SK-N-MC (cell line): ENCODE measurements at regions not wholly inside any gene's neighbourhood (a gene's known extent, or its start where the extent isn't known, plus 50 kb on each side); places are given as distances from the start of the nearest gene placed in this dataset.
"Not testable (repeated sequence)": the region's sequence is repeated elsewhere in the genome, so short reads cannot be mapped to it uniquely, and the experiment has no call there.

Experiments
- EZH2 ChIP-seq: fragments of 200-600 bp; sonication (generic); IDR thresholded peaks from one replicate; pipeline ENCODE4 v1.6.1; 2017; ENCODE audit warnings: antibody characterized with exemption
- POLR2AphosphoS5 ChIP-seq: IDR thresholded peaks from 2 replicates; pipeline ENCODE4 v1.6.1; 2012; ENCODE audit warnings: mild to moderate bottlenecking, low read depth, low read length, borderline replicate concordance

GRCh38 chr2:87669633-87670231 lies 78.2 kb upstream of the PLGLB2 start:
- TF ChIP-seq POLR2AphosphoS5, EZH2: not testable (repeated sequence)
